Duodenal mucosa (tissue), 2 donors: ENCODE measurements at regions not wholly inside any gene's neighbourhood (a gene's known extent, or its start where the extent isn't known, plus 50 kb on each side); places are given as distances from the start of the nearest gene placed in this dataset.
"Not testable (repeated sequence)": the region's sequence is repeated elsewhere in the genome, so short reads cannot be mapped to it uniquely, and the experiment has no call there.

ENCODE experiments used
- H3K27ac ChIP-seq: one replicate; pipeline ENCODE4 v1.7.0; 2013; ENCODE audit warnings: low read depth, low read length
- H3K27me3 ChIP-seq, 2 donors: one replicate each; pipeline ENCODE4 v1.7.0; 2013; ENCODE audit warnings: low read length in 2 of 2, control low read depth in 1 of 2; ENCODE audit not compliant: insufficient read depth in 2 of 2, control insufficient read depth in 1 of 2
- H3K36me3 ChIP-seq, 2 donors: one replicate each; pipeline ENCODE4 v1.7.0; 2013; ENCODE audit warnings: low read length in 2 of 2, control low read depth in 1 of 2; ENCODE audit not compliant: insufficient read depth in 2 of 2, control insufficient read depth in 1 of 2
- H3K4me1 ChIP-seq, 2 donors: one replicate each; pipeline ENCODE4 v1.7.0; 2013; ENCODE audit warnings: low read length in 2 of 2, control low read depth in 1 of 2; ENCODE audit not compliant: insufficient read depth in 2 of 2, control insufficient read depth in 1 of 2
- H3K4me3 ChIP-seq, 2 donors: one replicate each; pipeline ENCODE4 v1.7.0; 2013; ENCODE audit warnings: low read length in 2 of 2, low read depth in 1 of 2
- H3K9ac ChIP-seq, 2 donors: one replicate each; pipeline ENCODE4 v1.7.0; 2013; ENCODE audit warnings: low read length in 2 of 2, low read depth in 1 of 2
- H3K9me3 ChIP-seq, 2 donors: one replicate each; pipeline ENCODE4 v1.7.0; 2013; ENCODE audit warnings: low read length in 2 of 2, control low read depth in 1 of 2; ENCODE audit not compliant: control insufficient read depth in 1 of 2

- H3K4me3 ChIP-seq, H3K27me3 ChIP-seq, H3K36me3 ChIP-seq, H3K4me1 ChIP-seq, H3K9ac ChIP-seq, H3K27ac ChIP-seq: not testable (repeated sequence)
- H3K9me3 ChIP-seq: peaks cover 37 to 61% of the 10 kb centered on the region in 2 donors
Measured at GRCh38 chr16:34099028-34099427, 639.6 kb downstream of the TP53TG3F start.
